Osteocyte (in vitro differentiated cells): ENCODE measurements at regions not wholly inside any gene's neighbourhood (a gene's known extent, or its start where the extent isn't known, plus 50 kb on each side); places are given as distances from the start of the nearest gene placed in this dataset.
A peak's percentile ranks its signal among the peaks of the same experiment; 100 is the strongest.

ENCODE experiments used
- DNase-seq: peaks from one replicate; pipeline ENCODE4 v3.0.0; 2021; ENCODE audit warnings: mixed read lengths; ENCODE audit not compliant: unreplicated experiment; ENCODE audit errors: extremely low spot score
- H3K27ac Mint-ChIP-seq: one replicate; pipeline ENCODE4 v1.8.0; 2021; ENCODE audit warnings: mild to moderate bottlenecking, mixed read lengths; ENCODE audit not compliant: unreplicated experiment
- H3K27me3 Mint-ChIP-seq: one replicate; pipeline ENCODE4 v1.8.0; 2021; ENCODE audit warnings: mixed read lengths; ENCODE audit not compliant: unreplicated experiment
- H3K36me3 Mint-ChIP-seq: one replicate; pipeline ENCODE4 v1.8.0; 2021; ENCODE audit warnings: mixed read lengths; ENCODE audit not compliant: unreplicated experiment
- H3K4me1 Mint-ChIP-seq: one replicate; pipeline ENCODE4 v1.8.0; 2021; ENCODE audit warnings: mixed read lengths; ENCODE audit not compliant: unreplicated experiment
- H3K4me3 Mint-ChIP-seq: one replicate; pipeline ENCODE4 v1.8.0; 2021; ENCODE audit warnings: mild to moderate bottlenecking, moderate library complexity, mixed read lengths; ENCODE audit not compliant: unreplicated experiment
- H3K9me3 Mint-ChIP-seq: one replicate; pipeline ENCODE4 v1.8.0; 2021; ENCODE audit warnings: mixed read lengths; ENCODE audit not compliant: unreplicated experiment
- TF ChIP-seq, protein P1 (sequence below): fragments of 200-600 bp; sonication (generic); IDR thresholded peaks from 2 replicates; pipeline ENCODE4 v1.5.0; 2021; ENCODE audit warnings: antibody characterized with exemption, mild to moderate bottlenecking, moderate library complexity

DNA sequence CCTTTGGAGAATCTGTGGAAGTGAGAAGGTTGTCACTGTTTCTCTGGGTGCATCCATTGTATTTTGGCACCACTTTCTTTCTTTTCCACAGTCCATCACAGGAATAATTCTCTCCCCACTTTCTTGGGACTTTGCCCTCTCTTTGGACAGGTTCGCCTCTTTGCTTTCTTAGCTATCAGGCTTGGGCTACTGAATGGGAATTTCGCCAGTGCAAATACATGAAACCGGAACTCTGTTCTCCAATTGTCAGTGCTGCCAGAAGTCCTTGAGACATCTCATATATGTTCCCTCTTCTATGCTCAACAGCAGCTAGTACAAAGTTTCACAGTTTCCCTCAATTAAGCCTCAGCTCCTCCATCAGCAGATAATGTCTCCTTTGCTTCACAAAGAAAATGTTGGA lies 76.2 kb downstream of the NABP1 start:
- no peaks in the 10 kb centered on the region for H3K9me3 Mint-ChIP-seq
- TF ChIP-seq, protein P1, sequence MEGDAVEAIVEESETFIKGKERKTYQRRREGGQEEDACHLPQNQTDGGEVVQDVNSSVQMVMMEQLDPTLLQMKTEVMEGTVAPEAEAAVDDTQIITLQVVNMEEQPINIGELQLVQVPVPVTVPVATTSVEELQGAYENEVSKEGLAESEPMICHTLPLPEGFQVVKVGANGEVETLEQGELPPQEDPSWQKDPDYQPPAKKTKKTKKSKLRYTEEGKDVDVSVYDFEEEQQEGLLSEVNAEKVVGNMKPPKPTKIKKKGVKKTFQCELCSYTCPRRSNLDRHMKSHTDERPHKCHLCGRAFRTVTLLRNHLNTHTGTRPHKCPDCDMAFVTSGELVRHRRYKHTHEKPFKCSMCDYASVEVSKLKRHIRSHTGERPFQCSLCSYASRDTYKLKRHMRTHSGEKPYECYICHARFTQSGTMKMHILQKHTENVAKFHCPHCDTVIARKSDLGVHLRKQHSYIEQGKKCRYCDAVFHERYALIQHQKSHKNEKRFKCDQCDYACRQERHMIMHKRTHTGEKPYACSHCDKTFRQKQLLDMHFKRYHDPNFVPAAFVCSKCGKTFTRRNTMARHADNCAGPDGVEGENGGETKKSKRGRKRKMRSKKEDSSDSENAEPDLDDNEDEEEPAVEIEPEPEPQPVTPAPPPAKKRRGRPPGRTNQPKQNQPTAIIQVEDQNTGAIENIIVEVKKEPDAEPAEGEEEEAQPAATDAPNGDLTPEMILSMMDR = no peak
- DNase-seq = no peak
- no peaks in the 10 kb centered on the region for H3K36me3 Mint-ChIP-seq
- no peaks in the 10 kb centered on the region for H3K4me1 Mint-ChIP-seq
- no peak overlapping the region for H3K27ac Mint-ChIP-seq
- no peak overlapping the region for H3K4me3 Mint-ChIP-seq
- peaks cover 6% of the 10 kb centered on the region for H3K27me3 Mint-ChIP-seq

DNA sequence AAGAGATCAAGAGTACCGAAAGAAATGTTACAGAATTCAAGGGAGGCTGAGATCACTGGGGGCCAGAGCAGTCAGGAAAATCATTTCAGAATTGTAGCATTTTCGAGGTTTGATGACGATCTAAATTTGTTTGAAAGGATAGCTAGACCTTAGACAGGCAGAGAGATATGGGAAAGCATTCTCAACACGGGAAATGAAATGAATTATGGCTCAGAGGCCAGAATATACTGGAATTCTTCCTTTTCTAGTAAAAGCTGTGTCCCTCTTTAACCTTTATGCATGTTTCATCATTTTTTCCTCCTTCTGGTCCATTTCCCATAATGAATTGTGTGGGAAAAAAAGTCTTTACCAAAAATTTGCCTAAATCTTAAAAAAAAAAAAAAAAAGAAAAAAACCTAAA lies 78.8 kb downstream of the NABP1 start:
- Mint-ChIP-seq H3K4me3 (no peak overlapping the region), H3K9me3 (no peaks in the 10 kb centered on the region), H3K27me3 (peaks cover 7% of the 10 kb centered on the region), H3K4me1 (no peaks in the 10 kb centered on the region), H3K27ac (no peak overlapping the region), H3K36me3 (no peaks in the 10 kb centered on the region)
- TF ChIP-seq, protein P1 = no peak
- DNase-seq = no peak

DNA sequence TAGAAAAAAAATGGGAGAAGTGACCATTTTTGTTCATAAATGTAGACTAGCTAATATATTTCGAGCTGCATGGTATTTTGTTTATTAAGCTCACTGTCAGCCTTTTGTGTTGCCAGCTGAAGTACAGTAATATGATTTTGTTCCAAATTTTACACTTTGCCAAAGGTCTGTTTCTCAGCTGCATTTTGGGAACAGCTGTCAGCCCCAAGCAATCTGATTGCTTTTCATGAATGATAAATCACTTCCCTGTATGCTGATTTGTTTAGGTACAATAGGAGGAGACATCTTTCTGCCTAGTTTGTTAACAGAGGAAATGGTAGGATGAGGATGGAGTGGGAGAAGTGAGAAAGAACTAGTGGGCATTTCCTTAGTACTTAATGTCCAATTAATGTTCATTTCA lies 79.3 kb downstream of the NABP1 start:
- TF ChIP-seq, protein P1 = no peak
- H3K27me3 Mint-ChIP-seq = peaks cover 7% of the 10 kb centered on the region
- no peaks in the 10 kb centered on the region for H3K36me3 Mint-ChIP-seq
- no peaks in the 10 kb centered on the region for H3K9me3 Mint-ChIP-seq
- H3K4me3 Mint-ChIP-seq = no peak overlapping the region
- DNase-seq = no peak
- H3K27ac Mint-ChIP-seq = no peak overlapping the region
- no peaks in the 10 kb centered on the region for H3K4me1 Mint-ChIP-seq

DNA sequence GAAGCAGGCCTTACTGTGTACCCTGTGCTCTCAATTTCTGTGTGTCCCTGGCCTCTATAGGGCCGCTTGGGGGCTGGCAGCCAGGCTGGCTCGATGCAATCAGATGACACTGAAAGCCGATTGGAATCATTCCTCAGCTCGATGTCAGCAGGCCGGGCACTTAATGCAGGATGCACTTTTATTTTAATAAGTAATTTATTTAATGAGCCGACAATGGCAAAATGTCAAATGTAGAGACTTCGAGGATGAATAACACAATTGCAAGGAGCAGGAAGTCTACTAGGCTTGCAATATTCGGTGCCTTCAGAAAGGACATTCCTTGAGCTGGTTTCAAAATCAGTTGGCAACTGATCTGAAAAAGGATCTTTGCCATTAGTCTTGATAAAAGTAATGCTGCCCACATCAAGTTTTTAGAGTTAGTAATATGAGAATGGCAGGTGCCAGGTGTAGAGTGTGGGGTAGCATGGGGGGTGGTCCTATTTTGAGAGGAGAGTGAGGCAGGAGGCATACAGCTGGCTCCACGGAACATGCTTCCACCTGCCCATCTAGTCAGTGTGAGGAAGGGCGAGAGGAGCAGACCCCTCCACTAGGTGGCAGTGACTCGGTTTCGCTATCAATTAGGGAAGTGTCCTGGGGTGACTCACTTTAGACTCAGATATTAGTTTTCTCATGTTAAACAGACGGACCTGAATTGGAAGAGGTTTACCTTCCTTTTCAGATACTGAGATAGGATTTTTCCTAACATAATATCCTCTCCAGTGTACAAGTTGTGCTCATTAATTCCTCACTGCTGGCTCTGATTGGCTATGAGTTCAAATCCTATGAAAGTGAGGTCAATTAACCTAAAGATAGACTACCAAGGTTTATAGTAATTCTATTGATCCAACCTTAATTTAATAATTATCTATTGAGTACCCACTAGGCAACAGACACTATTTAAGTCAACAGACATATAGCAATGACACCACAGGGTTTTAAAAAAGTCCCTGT lies 80.9 kb downstream of the NABP1 start:
- Mint-ChIP-seq H3K9me3 (no peaks in the 10 kb centered on the region), H3K27ac (no peak overlapping the region), H3K4me3 (no peak overlapping the region), H3K36me3 (no peaks in the 10 kb centered on the region), H3K27me3 (peaks cover 7% of the 10 kb centered on the region), H3K4me1 (no peaks in the 10 kb centered on the region)
- TF ChIP-seq, protein P1 = peak; percentile 57
- no peak for DNase-seq

DNA sequence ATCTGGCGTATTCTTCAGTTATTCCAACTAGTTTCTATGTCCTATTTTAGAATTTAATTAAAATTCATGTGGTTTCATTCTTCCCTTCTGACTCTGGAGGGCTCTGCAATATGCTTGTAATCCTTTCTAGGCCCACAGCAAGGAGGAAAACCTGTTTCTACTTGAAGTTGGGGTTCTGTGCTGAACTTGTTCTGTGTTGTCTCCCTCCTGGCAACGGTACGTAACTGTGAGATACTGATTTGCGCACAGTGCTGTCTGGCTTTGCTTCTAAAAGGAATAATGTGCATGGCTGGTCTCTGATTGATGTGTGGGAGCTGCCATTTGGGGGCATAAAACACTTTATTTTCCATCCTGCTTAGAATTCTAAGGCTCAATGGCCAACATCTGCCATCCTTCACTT lies 81.7 kb downstream of the NABP1 start:
- H3K4me3 Mint-ChIP-seq = no peak overlapping the region
- TF ChIP-seq, protein P1 = no peak
- no peak overlapping the region for H3K27ac Mint-ChIP-seq
- no peaks in the 10 kb centered on the region for H3K36me3 Mint-ChIP-seq
- H3K9me3 Mint-ChIP-seq = no peaks in the 10 kb centered on the region
- DNase-seq = no peak
- peaks cover 7% of the 10 kb centered on the region for H3K27me3 Mint-ChIP-seq
- no peaks in the 10 kb centered on the region for H3K4me1 Mint-ChIP-seq
